ENCODE measurements at regions not wholly inside any gene's neighbourhood (a gene's known extent, or its start where the extent isn't known, plus 50 kb on each side); places are given as distances from the start of the nearest gene placed in this dataset.

GRCh38 chr18:64416990-64417389 lies 268.1 kb upstream of the LINC00305 start:
- no peak for TF ChIP-seq CTCF (IDR thresholded peaks at IDR 0.05; ENCODE audit: low read depth, low read length)
- TF ChIP-seq EZH2phosphoT487 (IDR thresholded peaks at IDR 0.05; ENCODE audit: low read depth) = no peak

All from OCI-LY3 (cell line).